A549 (cell line): ENCODE measurements at regions not wholly inside any gene's neighbourhood (a gene's known extent, or its start where the extent isn't known, plus 50 kb on each side); places are given as distances from the start of the nearest gene placed in this dataset.

Experiments
- ATAC-seq, 2 experiments: fragments of 200-7000 bp in 1 of 2; fragments of >200 bp in 1 of 2; cut with Nextera tagmentation in 1 of 2; cut with Tn5 transposase in 1 of 2; 3 replicates each; pipeline versions ENCODE4 v1.8.0 to v1.9.1; 2018 to 2020; ENCODE audit warnings: mild to moderate bottlenecking in 1 of 2, moderate library complexity in 1 of 2
- CTCF ChIA-PET: fragments of 300-600 bp; sonication (Branson Sonifier 250); formaldehyde crosslinking; extraction: SDS; loops from one replicate; lab custom pipeline; 2021; ENCODE audit warnings: antibody characterized with exemption, inconsistent platforms; lab: Yijun Ruan, JAX
- POLR2A ChIA-PET: fragments of 350-600 bp; formaldehyde crosslinking; extraction: SDS; loops from one replicate; lab custom pipeline; 2021; ENCODE audit warnings: antibody characterized with exemption, inconsistent platforms; lab: Yijun Ruan, JAX
- DNase-seq, 2 experiments: peaks; one replicate each; pipeline versions ENCODE4 v3.0.0 to v3.0.0-alpha.2; 2011 to 2016; ENCODE audit warnings: low read depth in 1 of 2, low spot score in 1 of 2
- FAIRE-seq: peaks from 2 replicates; lab custom pipeline; 2011; peaks lifted over from hg19 to GRCh38; lab: Jason Lieb, UNC
- H3K27ac ChIP-seq, 2 experiments: fragments of >200 bp; sonication (Bioruptor Twin); formaldehyde crosslinking; 3 replicates each; pipeline ENCODE4 v1.5.1; 2016 to 2017
- H3K4me1 ChIP-seq: fragments of >200 bp; sonication (Bioruptor Twin); formaldehyde crosslinking; 3 replicates; pipeline ENCODE4 v1.6.1; 2016
- H3K4me2 ChIP-seq: fragments of >200 bp; sonication (Bioruptor Twin); formaldehyde crosslinking; 3 replicates; pipeline ENCODE4 v1.6.1; 2016
- H3K4me3 ChIP-seq: fragments of >200 bp; sonication (Bioruptor Twin); formaldehyde crosslinking; 3 replicates; pipeline ENCODE4 v1.5.1; 2016
- H3K9me3 ChIP-seq: fragments of >200 bp; sonication (Bioruptor Twin); formaldehyde crosslinking; 3 replicates; pipeline ENCODE4 v1.6.1; 2016
- BHLHE40 ChIP-seq: IDR thresholded peaks from 2 replicates; pipeline ENCODE4 v1.6.1; 2012; ENCODE audit warnings: low read depth, low read length, inconsistent platforms
- CBX2 ChIP-seq: fragments of 200-600 bp; sonication (generic); IDR thresholded peaks from 2 replicates; pipeline ENCODE4 v1.6.1; 2016; ENCODE audit warnings: low read depth, mild to moderate bottlenecking, borderline replicate concordance
- CBX8 ChIP-seq: fragments of 200-600 bp; sonication (generic); IDR thresholded peaks from 2 replicates; pipeline ENCODE4 v1.6.1; 2016
- CEBPB ChIP-seq, 2 experiments: fragments of >200 bp in 1 of 2; sonication (Bioruptor Twin) in 1 of 2; formaldehyde crosslinking in 1 of 2; IDR thresholded peaks; 2 replicates each; pipeline ENCODE4 v1.6.1; 2012 to 2016
- FOSL2 ChIP-seq, 2 experiments: fragments of 450-650 bp in 1 of 2; fragments of >200 bp in 1 of 2; sonication (Bioruptor Twin) in 1 of 2; formaldehyde crosslinking; IDR thresholded peaks; 2 replicates each; pipeline versions ENCODE4 v1.5.0 to v1.6.1; 2016 to 2020; ENCODE audit warnings: mild to moderate bottlenecking in 1 of 2, moderate library complexity in 1 of 2
- FOXS1 ChIP-seq: fragments of 250-450 bp; sonication (Bioruptor Pico); IDR thresholded peaks from 2 replicates; pipeline ENCODE4 v1.5.0; 2020; ENCODE audit warnings: mild to moderate bottlenecking, moderate library complexity
- GATA3 ChIP-seq: IDR thresholded peaks from 2 replicates; pipeline ENCODE4 v1.6.1; 2012; ENCODE audit warnings: borderline replicate concordance
- HEYL ChIP-seq: fragments of 250-450 bp; sonication (Bioruptor Pico); IDR thresholded peaks from 2 replicates; pipeline ENCODE4 v1.8.0; 2021; ENCODE audit warnings: mild to moderate bottlenecking, moderate library complexity
- JUN ChIP-seq, 2 experiments: fragments of >200 bp; sonication (Bioruptor Twin); formaldehyde crosslinking; IDR thresholded peaks; 2 replicates in 1 of 2; 3 replicates in 1 of 2; pipeline ENCODE4 v1.6.1; 2016 to 2017
- KDM5A ChIP-seq: fragments of 200-600 bp; sonication (generic); IDR thresholded peaks from 2 replicates; pipeline ENCODE4 v1.6.1; 2016; ENCODE audit warnings: antibody characterized with exemption, mild to moderate bottlenecking
- NFE2L2 ChIP-seq: fragments of 150-350 bp; conservative IDR thresholded peaks from 2 replicates; pipeline ENCODE4 v1.6.1; 2014; ENCODE audit warnings: low read length
- RAD21 ChIP-seq, 2 experiments: fragments of >200 bp in 1 of 2; sonication (Bioruptor Twin) in 1 of 2; formaldehyde crosslinking in 1 of 2; IDR thresholded peaks in 1 of 2; conservative IDR thresholded peaks in 1 of 2; 2 replicates in 1 of 2; 3 replicates in 1 of 2; pipeline ENCODE4 v1.6.1; 2012 to 2018; ENCODE audit warnings: inconsistent platforms in 1 of 2
- RARB ChIP-seq: fragments of 250-450 bp; sonication (Bioruptor Pico); IDR thresholded peaks from 2 replicates; pipeline ENCODE4 v1.8.0; 2021; ENCODE audit warnings: mild to moderate bottlenecking, moderate library complexity
- RFX5 ChIP-seq: fragments of 450-650 bp; IDR thresholded peaks from 2 replicates; pipeline ENCODE4 v1.7.1; 2014; ENCODE audit warnings: antibody characterized with exemption, mild to moderate bottlenecking, moderate library complexity
- RNF2 ChIP-seq: fragments of 200-600 bp; sonication (generic); IDR thresholded peaks from 2 replicates; pipeline ENCODE4 v1.6.1; 2016; ENCODE audit warnings: low read depth, mild to moderate bottlenecking, antibody characterized with exemption, moderate library complexity, borderline replicate concordance
- SMC3 ChIP-seq: fragments of >200 bp; sonication (Bioruptor Twin); formaldehyde crosslinking; IDR thresholded peaks from 3 replicates; pipeline ENCODE4 v1.6.1; 2018; ENCODE audit warnings: inconsistent platforms
- ZC3H11A ChIP-seq: fragments of 450-650 bp; IDR thresholded peaks from 2 replicates; pipeline ENCODE4 v1.6.1; 2014; ENCODE audit warnings: antibody characterized with exemption, mild to moderate bottlenecking
- ZNF302 ChIP-seq: fragments of 250-450 bp; sonication (Bioruptor Pico); IDR thresholded peaks from 2 replicates; pipeline ENCODE4 v1.9.0; 2021; ENCODE audit warnings: inconsistent platforms, mild to moderate bottlenecking, moderate library complexity
- ZSCAN20 ChIP-seq: fragments of 250-450 bp; sonication (Bioruptor Pico); IDR thresholded peaks from 2 replicates; pipeline ENCODE4 v1.8.0; 2022; ENCODE audit warnings: mild to moderate bottlenecking, moderate library complexity
- WGBS: methylation state at CpG from one replicate; pipeline ENCODE4 v1.1.6; 2017; ENCODE audit errors: missing lambda C conversion rate; 5-methylcytosine and 5-hydroxymethylcytosine counted together
- TF ChIP-seq, protein P1 (sequence below): fragments of >200 bp; sonication (Bioruptor Twin); formaldehyde crosslinking; IDR thresholded peaks from 3 replicates; pipeline ENCODE4 v1.5.1; 2016
- TF ChIP-seq, protein P2 (sequence below): fragments of 450-650 bp; IDR thresholded peaks from 2 replicates; pipeline ENCODE4 v1.6.1; 2014; ENCODE audit warnings: antibody characterized with exemption
- TF ChIP-seq, protein P3 (sequence below): fragments of 150-350 bp; IDR thresholded peaks from 2 replicates; pipeline ENCODE4 v1.6.1; 2014; ENCODE audit warnings: low read depth, mild to moderate bottlenecking, low read length

DNA sequence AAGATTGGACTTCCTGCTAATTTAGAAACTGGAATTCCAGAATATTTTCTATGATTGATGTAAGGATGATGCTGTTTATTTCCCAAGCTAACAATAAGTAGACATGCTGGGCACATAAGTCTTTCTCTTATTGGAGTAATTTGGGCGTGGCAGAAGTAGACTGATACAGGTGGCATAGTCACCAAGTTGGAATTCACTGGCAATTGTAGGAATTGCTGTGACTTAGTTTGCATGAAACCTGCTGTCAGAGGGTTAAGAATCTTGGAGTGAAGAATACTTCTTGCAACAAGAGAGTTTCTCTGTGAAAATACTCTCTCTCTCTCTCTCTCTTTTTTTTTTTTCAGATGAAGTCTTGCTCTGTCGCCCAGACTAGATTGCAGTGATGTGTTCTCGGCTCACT, 569.7 kb downstream of the REEP3 start:
- no peaks in the 10 kb centered on the region for H3K9me3 ChIP-seq
- no peak for ATAC-seq
- no peak overlapping the region for H3K4me2 ChIP-seq
- ChIA-PET CTCF (no interaction called here), POLR2A (no interaction called here)
- DNase-seq = no peak
- no peaks in the 10 kb centered on the region for H3K4me1 ChIP-seq
- H3K4me3 ChIP-seq = no peak overlapping the region
- no peak for FAIRE-seq
- WGBS = 20% methylated on average over 3 of the region's 3 CpGs
- no peak overlapping the region for H3K27ac ChIP-seq
- no peak for TF ChIP-seq RAD21 (conservative IDR thresholded peaks at IDR 0.05 in 1 of 2, IDR thresholded peaks at IDR 0.05 in 1 of 2)
- no peak for TF ChIP-seq CEBPB (IDR thresholded peaks at IDR 0.05)
- no peak for TF ChIP-seq BHLHE40
- no peak for TF ChIP-seq CBX2
- no peak for TF ChIP-seq RFX5

DNA sequence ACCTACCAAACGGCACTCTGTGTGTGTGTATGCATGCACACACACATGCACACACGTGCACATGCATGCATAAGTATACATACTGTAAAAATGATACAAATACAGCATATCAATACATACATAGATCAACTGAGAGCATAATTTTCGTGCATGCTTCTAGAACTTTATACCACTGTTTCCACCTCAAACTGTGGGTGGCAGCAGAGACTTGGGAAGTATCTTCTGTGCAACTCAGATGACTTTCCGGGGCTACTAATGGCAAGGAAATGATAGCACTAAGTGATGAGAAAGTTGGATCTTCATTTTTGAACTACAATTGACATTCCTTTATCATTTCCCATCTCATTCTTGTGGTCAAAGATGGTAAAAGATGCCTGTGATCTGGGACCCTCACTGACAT, 570.7 kb downstream of the REEP3 start:
- DNase-seq = peak in 1 of 2 experiments; percentile 3
- no peak overlapping the region for H3K4me2 ChIP-seq
- H3K4me3 ChIP-seq = no peak overlapping the region
- WGBS = 3% methylated on average over 4 of the region's 4 CpGs
- ChIA-PET CTCF (interaction anchor here (1.7 kb wide), 1 partner anchor 8 kb away, joined by 3 read pairs; no protein-coding TSS in a partner anchor), POLR2A (no interaction called here)
- ATAC-seq = 0 out of 6 replicates have a peak, but pooled peaks of 1 of the 2 experiments have one; percentile 39
- H3K4me1 ChIP-seq = no peaks in the 10 kb centered on the region
- H3K27ac ChIP-seq = no peak overlapping the region
- no peaks in the 10 kb centered on the region for H3K9me3 ChIP-seq
- no peak for FAIRE-seq
- TF ChIP-seq SMC3 (no peak), RAD21 (conservative IDR thresholded peaks at IDR 0.05 in 1 of 2, IDR thresholded peaks at IDR 0.05 in 1 of 2) (peak in 1 of 2 experiments; percentile 27; a peak in 2 of 5 replicates)

DNA sequence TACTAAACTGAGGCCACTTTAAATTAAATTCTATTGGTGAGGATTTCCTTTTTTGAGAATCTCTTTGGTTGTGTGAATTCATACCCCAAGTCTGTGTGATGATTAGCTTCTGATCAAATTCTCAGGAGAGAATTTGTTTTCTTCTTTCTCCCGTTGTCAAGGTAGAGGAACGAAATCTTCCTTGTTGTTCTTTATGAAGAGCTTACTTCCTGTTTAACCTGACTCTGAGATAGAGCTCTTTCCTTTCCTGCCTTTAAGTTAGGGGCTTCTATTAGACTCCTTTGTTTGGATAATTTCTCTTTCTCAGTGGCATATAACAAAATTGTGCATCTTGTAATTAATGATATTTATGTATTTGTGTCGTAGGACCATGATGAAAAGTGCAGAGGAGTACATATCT, 572.1 kb downstream of the REEP3 start:
- H3K27ac ChIP-seq = no peak overlapping the region
- POLR2A ChIA-PET = no interaction called here
- no peak overlapping the region for H3K4me2 ChIP-seq
- FAIRE-seq (no peak), DNase-seq (no peak), ATAC-seq (no peak)
- H3K4me3 ChIP-seq = no peak overlapping the region
- TF ChIP-seq JUN (IDR thresholded peaks at IDR 0.05) = no peak
- TF ChIP-seq HEYL (CRISPR knock-in tag) = no peak
- TF ChIP-seq FOXS1 (CRISPR knock-in tag) = no peak
- TF ChIP-seq, protein P1, sequence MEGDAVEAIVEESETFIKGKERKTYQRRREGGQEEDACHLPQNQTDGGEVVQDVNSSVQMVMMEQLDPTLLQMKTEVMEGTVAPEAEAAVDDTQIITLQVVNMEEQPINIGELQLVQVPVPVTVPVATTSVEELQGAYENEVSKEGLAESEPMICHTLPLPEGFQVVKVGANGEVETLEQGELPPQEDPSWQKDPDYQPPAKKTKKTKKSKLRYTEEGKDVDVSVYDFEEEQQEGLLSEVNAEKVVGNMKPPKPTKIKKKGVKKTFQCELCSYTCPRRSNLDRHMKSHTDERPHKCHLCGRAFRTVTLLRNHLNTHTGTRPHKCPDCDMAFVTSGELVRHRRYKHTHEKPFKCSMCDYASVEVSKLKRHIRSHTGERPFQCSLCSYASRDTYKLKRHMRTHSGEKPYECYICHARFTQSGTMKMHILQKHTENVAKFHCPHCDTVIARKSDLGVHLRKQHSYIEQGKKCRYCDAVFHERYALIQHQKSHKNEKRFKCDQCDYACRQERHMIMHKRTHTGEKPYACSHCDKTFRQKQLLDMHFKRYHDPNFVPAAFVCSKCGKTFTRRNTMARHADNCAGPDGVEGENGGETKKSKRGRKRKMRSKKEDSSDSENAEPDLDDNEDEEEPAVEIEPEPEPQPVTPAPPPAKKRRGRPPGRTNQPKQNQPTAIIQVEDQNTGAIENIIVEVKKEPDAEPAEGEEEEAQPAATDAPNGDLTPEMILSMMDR = no peak
- TF ChIP-seq, protein P2, sequence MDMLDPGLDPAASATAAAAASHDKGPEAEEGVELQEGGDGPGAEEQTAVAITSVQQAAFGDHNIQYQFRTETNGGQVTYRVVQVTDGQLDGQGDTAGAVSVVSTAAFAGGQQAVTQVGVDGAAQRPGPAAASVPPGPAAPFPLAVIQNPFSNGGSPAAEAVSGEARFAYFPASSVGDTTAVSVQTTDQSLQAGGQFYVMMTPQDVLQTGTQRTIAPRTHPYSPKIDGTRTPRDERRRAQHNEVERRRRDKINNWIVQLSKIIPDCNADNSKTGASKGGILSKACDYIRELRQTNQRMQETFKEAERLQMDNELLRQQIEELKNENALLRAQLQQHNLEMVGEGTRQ = no peak
- TF ChIP-seq ZSCAN20 (CRISPR knock-in tag) = no peak
- peak; percentile 88; the same call in 1 of the 2 replicates for TF ChIP-seq RNF2
- peak; percentile 87; the same call in 1 of the 2 replicates for TF ChIP-seq CBX8
- TF ChIP-seq FOSL2 (IDR thresholded peaks at IDR 0.05) = no peak
- no peak for TF ChIP-seq FOSL2 (CRISPR knock-in tag; IDR thresholded peaks at IDR 0.05)
- TF ChIP-seq ZC3H11A = no peak
- no peaks in the 10 kb centered on the region for H3K9me3 ChIP-seq
- no peaks in the 10 kb centered on the region for H3K4me1 ChIP-seq
- WGBS = 1% methylated on average over 3 of the region's 3 CpGs
- CTCF ChIA-PET = interaction anchor here (1.5 to 1.7 kb wide), 2 partner anchors 10 to 23 kb away, joined by 3 read pairs; no protein-coding TSS in a partner anchor

DNA sequence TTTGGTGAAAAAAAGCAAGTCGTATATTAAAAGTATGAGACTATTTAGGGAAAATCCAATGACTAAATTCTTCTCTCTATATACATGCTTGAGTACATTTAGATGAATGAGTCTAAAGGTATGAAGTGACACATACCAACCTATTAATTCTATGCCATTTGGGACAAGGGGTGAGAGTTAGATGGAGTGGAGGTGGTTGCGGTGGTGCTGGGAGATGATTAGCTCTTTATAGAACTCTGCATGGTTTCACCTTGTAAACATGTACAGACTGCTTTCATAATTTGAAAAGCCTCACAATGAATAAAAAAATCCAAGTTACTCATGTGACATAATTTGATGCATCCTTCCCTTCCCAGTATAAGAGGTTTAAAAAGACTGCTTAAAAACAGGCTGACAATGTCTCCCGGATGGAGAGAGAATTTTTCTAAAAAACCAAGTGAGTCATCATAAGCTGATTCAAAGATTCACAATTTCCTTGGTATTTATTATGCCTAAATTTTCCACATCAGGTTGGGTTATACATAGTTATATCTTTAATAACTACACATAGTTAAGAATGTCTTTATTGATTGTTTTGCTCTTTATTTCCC, 572.8 kb downstream of the REEP3 start:
- Histone ChIP-seq H3K4me2 (no peak overlapping the region), H3K9me3 (no peaks in the 10 kb centered on the region), H3K4me1 (no peaks in the 10 kb centered on the region), H3K27ac (no peak overlapping the region)
- CTCF ChIA-PET = interaction anchor here (1.5 kb wide), 1 partner anchor 22 kb away, joined by 3 read pairs; no protein-coding TSS in a partner anchor
- FAIRE-seq (no peak), DNase-seq (no peak), ATAC-seq (no peak)
- TF ChIP-seq ZNF302 (CRISPR knock-in tag) (no peak), KDM5A (no peak), CBX8 (no peak), RAD21 (conservative IDR thresholded peaks at IDR 0.05 in 1 of 2, IDR thresholded peaks at IDR 0.05 in 1 of 2) (no peak), NFE2L2 (no peak), CBX2 (no peak), ZC3H11A (no peak), JUN (IDR thresholded peaks at IDR 0.05) (no peak), GATA3 (no peak), RARB (no peak)
- TF ChIP-seq, protein P3, sequence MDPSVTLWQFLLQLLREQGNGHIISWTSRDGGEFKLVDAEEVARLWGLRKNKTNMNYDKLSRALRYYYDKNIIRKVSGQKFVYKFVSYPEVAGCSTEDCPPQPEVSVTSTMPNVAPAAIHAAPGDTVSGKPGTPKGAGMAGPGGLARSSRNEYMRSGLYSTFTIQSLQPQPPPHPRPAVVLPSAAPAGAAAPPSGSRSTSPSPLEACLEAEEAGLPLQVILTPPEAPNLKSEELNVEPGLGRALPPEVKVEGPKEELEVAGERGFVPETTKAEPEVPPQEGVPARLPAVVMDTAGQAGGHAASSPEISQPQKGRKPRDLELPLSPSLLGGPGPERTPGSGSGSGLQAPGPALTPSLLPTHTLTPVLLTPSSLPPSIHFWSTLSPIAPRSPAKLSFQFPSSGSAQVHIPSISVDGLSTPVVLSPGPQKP = no peak
- TF ChIP-seq, all 56 proteins: peak for 0
- POLR2A ChIA-PET = no interaction called here
- WGBS = 14% methylated on average over 3 of the region's 3 CpGs
- H3K4me3 ChIP-seq = no peak overlapping the region
